CD4-positive, alpha-beta T cell (primary cell): ENCODE measurements at regions not wholly inside any gene's neighbourhood (a gene's known extent, or its start where the extent isn't known, plus 50 kb on each side); places are given as distances from the start of the nearest gene placed in this dataset.

Source experiments
- ATAC-seq: fragments of 200-7000 bp; cut with Tn5 transposase; one replicate; pipeline ENCODE4 v1.10.0; 2022; ENCODE audit warnings: mild to moderate bottlenecking; ENCODE audit not compliant: poor library complexity
- CTCF ChIA-PET: fragments of 350-600 bp; sonication (Branson Sonifier 250); formaldehyde crosslinking; loops from one replicate; lab custom pipeline; 2021; ENCODE audit warnings: antibody characterized with exemption, inconsistent platforms; lab: Charles Lee
- POLR2A ChIA-PET: fragments of 350-600 bp; sonication (Branson Sonifier 250); formaldehyde crosslinking; loops from one replicate; lab custom pipeline; 2021; ENCODE audit warnings: antibody characterized with exemption, inconsistent platforms; lab: Charles Lee
- DNase-seq, 14 experiments: peaks; one replicate each; pipeline ENCODE4 v3.0.0-alpha.2; 2013 to 2020; ENCODE audit warnings: mixed read lengths in 2 of 14
- H3K27ac ChIP-seq, 2 donors: one replicate each; pipeline versions ENCODE4 v1.5.1 to v1.7.0; 2013; ENCODE audit warnings: low read length in 2 of 2, low read depth in 1 of 2, mild to moderate bottlenecking in 1 of 2
- H3K27me3 ChIP-seq, 2 experiments: 1 replicate in 1 of 2; 2 replicates in 1 of 2; pipeline versions ENCODE4 v1.6.1 to v1.7.0; 2013; ENCODE audit warnings: low read length in 2 of 2, control low read depth in 1 of 2, mild to moderate bottlenecking in 1 of 2, moderate library complexity in 1 of 2; ENCODE audit not compliant: insufficient read depth in 2 of 2, control insufficient read depth in 1 of 2
- H3K36me3 ChIP-seq: one replicate; pipeline ENCODE4 v1.6.1; 2013; ENCODE audit warnings: low read length, control low read depth; ENCODE audit not compliant: insufficient read depth
- H3K4me1 ChIP-seq: one replicate; pipeline ENCODE4 v1.6.1; 2013; ENCODE audit warnings: low read length, control low read depth; ENCODE audit not compliant: insufficient read depth
- H3K4me3 ChIP-seq: one replicate; pipeline ENCODE4 v1.5.1; 2013; ENCODE audit warnings: mild to moderate bottlenecking, low read length, moderate library complexity
- H3K9me3 ChIP-seq, 2 experiments: 1 replicate in 1 of 2; 2 replicates in 1 of 2; pipeline versions ENCODE4 v1.6.1 to v1.7.0; 2013; ENCODE audit warnings: low read length in 2 of 2, mild to moderate bottlenecking in 2 of 2, control low read depth in 1 of 2, moderate library complexity in 1 of 2; ENCODE audit not compliant: control insufficient read depth in 1 of 2, insufficient read depth in 1 of 2
- H3K27ac Mint-ChIP-seq: one replicate; pipeline ENCODE4 v1.8.0; 2020; ENCODE audit warnings: mixed read lengths
- H3K27me3 Mint-ChIP-seq: one replicate; pipeline ENCODE4 v1.8.0; 2021; ENCODE audit warnings: mixed read lengths
- H3K36me3 Mint-ChIP-seq: one replicate; pipeline ENCODE4 v1.8.0; 2021; ENCODE audit warnings: low read depth, mixed read lengths
- H3K4me1 Mint-ChIP-seq: one replicate; pipeline ENCODE4 v1.8.0; 2021; ENCODE audit warnings: low read depth, mixed read lengths
- H3K4me3 Mint-ChIP-seq: one replicate; pipeline ENCODE4 v1.8.0; 2020; ENCODE audit warnings: mild to moderate bottlenecking, mixed read lengths
- H3K9me3 Mint-ChIP-seq: one replicate; pipeline ENCODE4 v1.8.0; 2020; ENCODE audit warnings: mixed read lengths
- intact Hi-C, 2 experiments: fragments of 100-400 bp; cut with DNase I in 1 of 2; cut with micrococcal nuclease in 1 of 2; formaldehyde crosslinking; loops; one replicate each; pipeline versions ENCODE4 v1.15.1 to v1.9.0; 2023 to 2025; cut with DNase I, micrococcal nuclease
- TF ChIP-seq, protein P1 (sequence below): fragments of 200-600 bp; IDR thresholded peaks from one replicate; pipeline ENCODE4 v1.8.0; 2022; ENCODE audit warnings: antibody characterized with exemption, mild to moderate bottlenecking

DNA sequence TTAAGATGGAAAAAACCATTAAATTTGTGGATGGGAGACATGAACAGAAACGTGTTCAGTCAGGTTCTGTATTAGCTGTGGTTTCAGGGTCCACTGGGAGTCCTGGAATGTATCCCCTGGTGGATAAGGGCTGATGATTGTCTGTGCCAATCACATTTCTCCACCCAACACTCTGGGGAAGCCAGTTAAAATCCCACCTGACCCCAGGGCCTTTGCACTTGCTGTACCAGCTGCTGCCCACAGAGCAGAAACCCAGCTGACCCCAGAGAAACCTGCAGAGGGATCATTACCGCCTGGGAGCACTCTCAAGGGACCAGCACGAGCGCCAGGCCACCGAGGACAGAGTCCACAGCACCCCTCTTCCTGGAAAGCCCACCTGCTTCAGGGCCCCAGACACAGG is 260.7 kb downstream of the PREX1 start:
- no peak overlapping the region for H3K27ac ChIP-seq
- no peaks in the 10 kb centered on the region for H3K4me1 ChIP-seq
- ATAC-seq (no peak), DNase-seq (no peak)
- no peaks in the 10 kb centered on the region for H3K36me3 Mint-ChIP-seq
- intact Hi-C loops, result no loop called here
- ChIA-PET CTCF (no interaction called here), POLR2A (no interaction called here)
- H3K27ac Mint-ChIP-seq, result no peak overlapping the region
- H3K36me3 ChIP-seq, result no peaks in the 10 kb centered on the region
- H3K9me3 ChIP-seq, result peaks cover 0 to 9% of the 10 kb centered on the region in 2 experiments
- H3K27me3 Mint-ChIP-seq, result no peaks in the 10 kb centered on the region
- TF ChIP-seq, protein P1, sequence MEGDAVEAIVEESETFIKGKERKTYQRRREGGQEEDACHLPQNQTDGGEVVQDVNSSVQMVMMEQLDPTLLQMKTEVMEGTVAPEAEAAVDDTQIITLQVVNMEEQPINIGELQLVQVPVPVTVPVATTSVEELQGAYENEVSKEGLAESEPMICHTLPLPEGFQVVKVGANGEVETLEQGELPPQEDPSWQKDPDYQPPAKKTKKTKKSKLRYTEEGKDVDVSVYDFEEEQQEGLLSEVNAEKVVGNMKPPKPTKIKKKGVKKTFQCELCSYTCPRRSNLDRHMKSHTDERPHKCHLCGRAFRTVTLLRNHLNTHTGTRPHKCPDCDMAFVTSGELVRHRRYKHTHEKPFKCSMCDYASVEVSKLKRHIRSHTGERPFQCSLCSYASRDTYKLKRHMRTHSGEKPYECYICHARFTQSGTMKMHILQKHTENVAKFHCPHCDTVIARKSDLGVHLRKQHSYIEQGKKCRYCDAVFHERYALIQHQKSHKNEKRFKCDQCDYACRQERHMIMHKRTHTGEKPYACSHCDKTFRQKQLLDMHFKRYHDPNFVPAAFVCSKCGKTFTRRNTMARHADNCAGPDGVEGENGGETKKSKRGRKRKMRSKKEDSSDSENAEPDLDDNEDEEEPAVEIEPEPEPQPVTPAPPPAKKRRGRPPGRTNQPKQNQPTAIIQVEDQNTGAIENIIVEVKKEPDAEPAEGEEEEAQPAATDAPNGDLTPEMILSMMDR, result no peak
- H3K9me3 Mint-ChIP-seq, result peaks cover 2% of the 10 kb centered on the region
- no peaks in the 10 kb centered on the region for H3K4me1 Mint-ChIP-seq
- peaks cover 0 to 7% of the 10 kb centered on the region in 2 experiments for H3K27me3 ChIP-seq
- no peak overlapping the region for H3K4me3 ChIP-seq
- no peak overlapping the region for H3K4me3 Mint-ChIP-seq

DNA sequence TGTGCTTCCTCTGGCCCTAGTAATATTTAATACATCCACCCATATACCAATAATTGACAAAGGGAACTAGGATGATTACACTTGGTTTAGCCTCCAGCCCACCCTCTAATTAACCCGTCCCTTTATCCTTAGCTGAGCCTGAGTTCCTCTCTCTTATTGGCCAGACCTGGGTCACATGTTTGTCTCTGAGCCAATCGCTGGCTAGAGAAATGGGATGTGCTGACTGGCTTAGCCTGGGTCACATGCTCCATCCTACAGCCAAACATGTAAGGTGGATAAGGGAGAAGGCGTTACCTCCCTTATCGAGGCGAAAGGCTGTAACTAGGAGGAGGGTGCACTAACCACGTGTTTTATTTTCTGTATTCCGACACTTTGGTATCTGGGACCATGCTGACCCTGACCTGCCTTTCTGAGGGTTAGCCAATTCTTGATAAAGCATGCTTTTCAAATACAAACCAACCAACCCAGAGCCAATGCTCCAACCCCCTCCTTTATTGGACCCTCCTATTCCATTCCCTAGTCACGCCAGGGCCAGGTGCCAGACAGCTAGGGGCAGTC is 262.7 kb downstream of the PREX1 start:
- Mint-ChIP-seq H3K9me3 (peaks cover 2% of the 10 kb centered on the region), H3K4me1 (no peaks in the 10 kb centered on the region), H3K4me3 (no peak overlapping the region), H3K27ac (no peak overlapping the region), H3K27me3 (no peaks in the 10 kb centered on the region), H3K36me3 (no peaks in the 10 kb centered on the region)
- H3K4me1 ChIP-seq, result no peaks in the 10 kb centered on the region
- CTCF ChIA-PET, result no interaction called here
- ATAC-seq (no peak), DNase-seq (no peak)
- no peak overlapping the region for H3K4me3 ChIP-seq
- no peak overlapping the region for H3K27ac ChIP-seq
- POLR2A ChIA-PET, result no interaction called here
- H3K9me3 ChIP-seq, result peaks cover 0 to 9% of the 10 kb centered on the region in 2 experiments
- TF ChIP-seq, protein P1, result no peak
- no peaks in the 10 kb centered on the region for H3K36me3 ChIP-seq
- peaks cover 0 to 7% of the 10 kb centered on the region in 2 experiments for H3K27me3 ChIP-seq
- intact Hi-C loops, result no loop called here

DNA sequence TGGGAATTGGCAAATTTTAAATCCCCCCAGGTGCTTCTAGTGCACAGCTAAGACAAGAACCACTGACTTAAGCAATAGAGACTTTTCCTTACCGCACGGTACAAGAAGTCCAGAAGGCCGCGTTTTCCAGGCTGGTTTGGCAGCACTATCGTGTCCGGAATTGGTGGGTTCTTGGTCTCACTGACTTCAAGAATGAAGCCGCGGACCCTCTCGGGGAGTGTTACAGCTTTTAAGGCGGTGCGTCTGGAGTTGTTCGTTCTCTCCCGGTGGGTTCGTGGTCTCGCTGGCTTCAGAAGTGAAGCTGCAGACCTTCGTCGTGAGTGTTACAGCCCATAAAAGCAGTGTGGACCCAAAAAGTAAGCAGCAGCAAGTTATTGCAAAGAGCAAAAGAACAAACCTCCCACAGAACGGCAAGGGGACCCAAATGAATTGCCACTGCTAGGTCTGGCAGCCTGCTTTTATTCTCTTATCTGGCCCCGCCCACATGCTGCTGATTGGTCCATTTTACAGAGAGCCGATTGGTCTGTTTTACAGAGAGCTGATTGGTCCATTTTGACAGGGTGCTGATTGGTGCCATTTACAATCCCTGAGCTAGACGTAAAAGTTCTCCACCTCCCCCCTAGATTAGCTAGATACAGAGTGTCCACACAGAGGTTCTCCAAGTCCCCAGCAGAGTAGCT is 264.5 kb downstream of the PREX1 start:
- Histone ChIP-seq H3K36me3 (no peaks in the 10 kb centered on the region), H3K9me3 (peaks cover 0 to 9% of the 10 kb centered on the region in 2 experiments), H3K4me3 (no peak overlapping the region), H3K27ac (no peak overlapping the region), H3K27me3 (peaks cover 0 to 7% of the 10 kb centered on the region in 2 experiments), H3K4me1 (no peaks in the 10 kb centered on the region)
- CTCF ChIA-PET, result no interaction called here
- DNase-seq (no peak), ATAC-seq (no peak)
- intact Hi-C loops, result no loop called here
- Mint-ChIP-seq H3K4me3 (no peak overlapping the region), H3K27me3 (no peaks in the 10 kb centered on the region), H3K36me3 (no peaks in the 10 kb centered on the region), H3K9me3 (peaks cover 2% of the 10 kb centered on the region), H3K4me1 (no peaks in the 10 kb centered on the region), H3K27ac (no peak overlapping the region)
- POLR2A ChIA-PET, result no interaction called here
- TF ChIP-seq, protein P1, result no peak
